Lung (tissue), 11 donors: ENCODE measurements at regions not wholly inside any gene's neighbourhood (a gene's known extent, or its start where the extent isn't known, plus 50 kb on each side); places are given as distances from the start of the nearest gene placed in this dataset.

Experiments used
- ATAC-seq: fragments of 200-7000 bp; cut with Tn5 transposase; one replicate; pipeline ENCODE4 v1.9.1; 2020; ENCODE audit warnings: moderate number of reproducible peaks; ENCODE audit not compliant: insufficient read depth, low FRiP score
- DNase-seq, 3 donors: peaks; one replicate each; pipeline ENCODE4 v3.0.0-alpha.2; 2013 to 2017
- H3K27ac ChIP-seq, 2 donors: one replicate each; pipeline ENCODE4 v1.5.1; 2013; ENCODE audit warnings: mild to moderate bottlenecking in 2 of 2, moderate library complexity in 2 of 2, control low read depth in 1 of 2, inconsistent platforms in 1 of 2, low read depth in 1 of 2, low read length in 1 of 2
- H3K27me3 ChIP-seq, 3 donors: one replicate each; pipeline ENCODE4 v1.5.1; 2013; ENCODE audit warnings: low read length in 2 of 3; ENCODE audit not compliant: control insufficient read depth in 3 of 3, insufficient read depth in 3 of 3
- H3K36me3 ChIP-seq, 4 donors: one replicate each; pipeline ENCODE4 v1.5.1; 2013; ENCODE audit warnings: low read length in 4 of 4, mild to moderate bottlenecking in 1 of 4, moderate library complexity in 1 of 4; ENCODE audit not compliant: control insufficient read depth in 4 of 4, insufficient read depth in 4 of 4
- H3K4me1 ChIP-seq, 5 donors: one replicate each; pipeline ENCODE4 v1.5.1; 2013; ENCODE audit warnings: low read length in 5 of 5, mild to moderate bottlenecking in 2 of 5, moderate library complexity in 1 of 5; ENCODE audit not compliant: control insufficient read depth in 5 of 5, insufficient read depth in 5 of 5
- H3K4me3 ChIP-seq: one replicate; pipeline ENCODE4 v1.5.1; 2013; ENCODE audit warnings: mild to moderate bottlenecking, control low read depth, moderate library complexity
- H3K9ac ChIP-seq, 2 donors: one replicate each; pipeline ENCODE4 v1.5.1; 2013; ENCODE audit warnings: low read length in 2 of 2, control low read depth in 1 of 2; ENCODE audit not compliant: insufficient read depth in 1 of 2
- H3K9me3 ChIP-seq, 4 donors: one replicate each; pipeline ENCODE4 v1.5.1; 2013; ENCODE audit warnings: low read length in 3 of 4, mild to moderate bottlenecking in 1 of 4, moderate library complexity in 1 of 4; ENCODE audit not compliant: control insufficient read depth in 4 of 4, insufficient read depth in 3 of 4
- WGBS, 2 donors: extraction: QIAGEN DNeasy Blood & Tissue Kit; methylation state at CpG; one replicate each; pipeline ENCODE4 v1.1.7; 2013; 5-methylcytosine and 5-hydroxymethylcytosine counted together
- TF ChIP-seq, protein P1 (sequence below): IDR thresholded peaks from 2 replicates; pipeline ENCODE4 v1.5.1; 2012; ENCODE audit warnings: mild to moderate bottlenecking; ENCODE audit errors: control extremely low read depth, extremely low read depth
- donor health status: control.
- donor health status: control.
- donor health status: Bipolar disorder and iron deficiency.
- donor health status: healthy.
- donor health status: DM: yes; HTN: yes; CAD: no.

DNA sequence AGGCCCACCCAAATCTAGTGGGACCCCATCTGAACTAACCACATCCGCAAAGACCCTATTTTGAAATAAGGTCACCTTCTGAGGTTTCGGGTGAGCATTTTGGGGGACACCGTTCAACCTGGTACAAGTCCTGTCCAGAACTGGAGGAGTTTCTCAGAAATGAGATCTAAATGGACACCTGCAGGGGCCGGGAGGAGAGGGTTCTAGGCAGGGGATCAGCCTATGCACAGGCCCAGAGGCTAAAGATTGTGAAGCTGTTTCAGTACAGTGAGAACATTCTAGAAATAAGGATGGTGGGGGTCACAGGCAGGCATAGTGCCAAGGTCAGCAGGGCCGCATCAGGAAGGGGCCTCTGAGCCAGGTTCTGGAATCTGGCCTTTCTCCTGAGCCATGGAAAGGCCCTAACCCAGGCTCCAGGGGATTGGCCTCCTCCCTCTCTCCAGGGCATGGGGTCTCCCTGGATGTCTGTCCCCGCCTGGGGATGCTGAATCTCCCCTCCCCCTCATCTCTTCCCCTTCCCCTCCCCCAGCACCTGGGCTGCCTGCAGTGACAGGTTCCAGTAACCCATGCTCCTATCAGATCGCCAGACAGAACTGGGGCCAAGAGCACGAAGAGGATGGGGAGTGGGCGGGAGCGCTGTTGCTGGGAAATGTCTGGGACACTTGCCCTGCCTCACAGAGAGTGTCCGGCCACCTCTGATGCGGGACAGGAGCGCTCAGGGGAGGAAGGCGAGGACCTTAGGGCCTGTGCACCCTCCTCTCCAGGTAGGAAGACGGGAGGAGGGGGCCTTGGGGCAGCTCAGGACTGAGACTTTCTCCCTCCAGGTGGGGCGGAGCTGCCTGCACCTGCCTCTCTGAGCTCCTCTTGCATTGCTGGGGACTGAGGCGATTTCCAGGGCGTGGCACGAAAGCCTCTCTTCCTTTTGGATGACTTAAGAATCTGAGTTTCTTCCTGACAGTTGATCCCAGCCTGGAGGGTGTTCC, 321.4 kb upstream of the TNRC6C start:
- DNase-seq = no peak
- Histone ChIP-seq H3K4me1 (no peaks in the 10 kb centered on the region), H3K9me3 (peaks cover 0 to 9% (median 0%) of the 10 kb centered on the region in 4 donors), H3K9ac (no peak overlapping the region), H3K4me3 (no peak overlapping the region), H3K36me3 (no peaks in the 10 kb centered on the region), H3K27ac (no peak overlapping the region), H3K27me3 (peaks cover 0 to 19% (median 9%) of the 10 kb centered on the region in 3 donors)
- TF ChIP-seq, protein P1, sequence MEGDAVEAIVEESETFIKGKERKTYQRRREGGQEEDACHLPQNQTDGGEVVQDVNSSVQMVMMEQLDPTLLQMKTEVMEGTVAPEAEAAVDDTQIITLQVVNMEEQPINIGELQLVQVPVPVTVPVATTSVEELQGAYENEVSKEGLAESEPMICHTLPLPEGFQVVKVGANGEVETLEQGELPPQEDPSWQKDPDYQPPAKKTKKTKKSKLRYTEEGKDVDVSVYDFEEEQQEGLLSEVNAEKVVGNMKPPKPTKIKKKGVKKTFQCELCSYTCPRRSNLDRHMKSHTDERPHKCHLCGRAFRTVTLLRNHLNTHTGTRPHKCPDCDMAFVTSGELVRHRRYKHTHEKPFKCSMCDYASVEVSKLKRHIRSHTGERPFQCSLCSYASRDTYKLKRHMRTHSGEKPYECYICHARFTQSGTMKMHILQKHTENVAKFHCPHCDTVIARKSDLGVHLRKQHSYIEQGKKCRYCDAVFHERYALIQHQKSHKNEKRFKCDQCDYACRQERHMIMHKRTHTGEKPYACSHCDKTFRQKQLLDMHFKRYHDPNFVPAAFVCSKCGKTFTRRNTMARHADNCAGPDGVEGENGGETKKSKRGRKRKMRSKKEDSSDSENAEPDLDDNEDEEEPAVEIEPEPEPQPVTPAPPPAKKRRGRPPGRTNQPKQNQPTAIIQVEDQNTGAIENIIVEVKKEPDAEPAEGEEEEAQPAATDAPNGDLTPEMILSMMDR = no peak
- no peak for ATAC-seq
- WGBS, 2 donors = 80 to 86% methylated on average over 19 of the region's 19 CpGs

DNA sequence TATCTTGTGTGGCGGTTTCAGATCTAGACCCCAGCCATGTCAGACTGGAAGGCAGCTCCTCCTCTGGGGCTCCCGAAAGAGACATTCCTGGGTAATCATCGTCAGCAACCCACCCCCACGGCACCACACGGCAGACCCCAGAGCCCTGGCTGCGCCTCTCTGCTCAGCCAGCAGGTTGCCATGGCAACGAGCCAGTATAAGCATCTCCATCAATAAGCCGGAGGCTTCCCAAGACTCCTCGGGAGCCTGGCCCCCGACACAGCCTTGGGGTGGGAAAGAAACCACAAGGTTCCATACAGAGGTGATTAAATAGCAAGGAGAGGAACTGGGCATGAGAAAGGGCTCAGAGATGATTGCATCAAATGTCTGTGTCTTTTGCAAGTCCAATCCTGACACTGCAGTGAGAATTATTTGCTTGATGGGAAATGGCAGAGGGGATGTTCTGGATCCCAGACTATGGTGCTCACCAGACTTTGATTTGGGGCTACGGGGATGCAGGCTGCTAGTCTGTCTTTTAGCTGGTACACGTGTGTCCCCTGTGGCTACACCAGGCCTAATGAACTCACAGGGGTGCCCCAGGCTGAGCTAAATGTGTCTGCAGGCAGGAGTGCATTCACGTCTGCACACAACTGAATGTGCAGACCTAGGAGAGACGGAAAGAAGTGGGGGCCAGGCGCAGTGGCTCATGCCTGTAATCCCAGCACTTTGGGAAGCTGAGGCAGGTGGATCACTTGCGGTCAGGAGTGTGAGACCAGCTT, 320.5 kb upstream of the TNRC6C start:
- TF ChIP-seq, protein P1 = no peak
- peaks cover 0 to 9% (median 0%) of the 10 kb centered on the region in 4 donors for H3K9me3 ChIP-seq
- H3K36me3 ChIP-seq = no peaks in the 10 kb centered on the region
- H3K27ac ChIP-seq = no peak overlapping the region
- DNase-seq (peak in 2 of 3 donors; percentile 11 to 24), ATAC-seq (no peak)
- H3K27me3 ChIP-seq = peaks cover 0 to 21% (median 9%) of the 10 kb centered on the region in 3 donors
- no peaks in the 10 kb centered on the region for H3K4me1 ChIP-seq
- no peak overlapping the region for H3K9ac ChIP-seq
- H3K4me3 ChIP-seq = no peak overlapping the region
- WGBS, 2 donors = 62 to 75% methylated on average over 16 of the region's 16 CpGs

DNA sequence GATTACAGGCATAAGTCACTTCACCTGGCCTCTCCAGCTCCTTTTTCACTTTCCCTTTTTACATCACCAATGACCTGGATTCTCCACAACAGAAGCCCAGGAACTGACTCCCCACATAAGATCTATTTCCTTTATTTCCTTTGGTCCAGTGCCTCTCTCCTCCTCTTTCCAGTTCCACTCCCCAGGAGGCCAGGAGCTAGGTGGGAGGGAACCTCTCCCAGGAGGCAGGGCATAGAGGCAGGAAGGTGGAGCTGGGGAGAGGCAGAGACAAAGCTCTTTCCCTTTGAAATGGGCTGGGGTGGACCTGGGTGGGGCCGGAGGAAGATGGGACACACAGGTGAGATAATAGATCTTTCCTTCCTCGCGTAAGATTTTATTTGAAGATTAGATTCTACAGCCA, 318.3 kb upstream of the TNRC6C start:
- whole genome bisulfite sequencing, 2 donors = 86 to 94% methylated on average over 3 of the region's 3 CpGs

More for the DNA sequence above, 318.3 kb upstream of the TNRC6C start:
- H3K27ac ChIP-seq = no peak overlapping the region
- H3K9me3 ChIP-seq = peaks cover 0 to 11% (median 0%) of the 10 kb centered on the region in 4 donors
- ATAC-seq = no peak
- TF ChIP-seq, protein P1 = no peak
- no peak overlapping the region for H3K4me3 ChIP-seq
- H3K36me3 ChIP-seq = no peaks in the 10 kb centered on the region
- no peak overlapping the region for H3K9ac ChIP-seq
- no peak for DNase-seq
- no peaks in the 10 kb centered on the region for H3K4me1 ChIP-seq
- peaks cover 0 to 29% (median 9%) of the 10 kb centered on the region in 3 donors for H3K27me3 ChIP-seq
